Upper lobe of left lung (tissue), 4 donors: ENCODE measurements at regions not wholly inside any gene's neighbourhood (a gene's known extent, or its start where the extent isn't known, plus 50 kb on each side); places are given as distances from the start of the nearest gene placed in this dataset.

ENCODE experiments used
- EP300 ChIP-seq, 4 donors: sonication (generic); formaldehyde crosslinking; IDR thresholded peaks; one replicate each; pipeline ENCODE4 v1.5.1; 2017; ENCODE audit warnings: antibody characterized with exemption in 4 of 4, control low read depth in 2 of 4
- POLR2A ChIP-seq, 4 donors: fragments of 450-650 bp; IDR thresholded peaks; one replicate each; pipeline ENCODE4 v1.5.1; 2016 to 2017; ENCODE audit warnings: antibody characterized with exemption in 4 of 4, mild to moderate bottlenecking in 2 of 4
- POLR2AphosphoS5 ChIP-seq, 2 donors: sonication (generic); formaldehyde crosslinking; IDR thresholded peaks; one replicate each; pipeline ENCODE4 v1.5.1; 2017; ENCODE audit warnings: antibody characterized with exemption in 2 of 2
- TF ChIP-seq, protein P1 (sequence below), 6 experiments: fragments of 450-650 bp in 4 of 6; fragments of 200-600 bp in 2 of 6; sonication (generic) in 2 of 6; IDR thresholded peaks; one replicate each; pipeline ENCODE4 v1.5.1; 2016 to 2019; ENCODE audit warnings: antibody characterized with exemption in 6 of 6

DNA sequence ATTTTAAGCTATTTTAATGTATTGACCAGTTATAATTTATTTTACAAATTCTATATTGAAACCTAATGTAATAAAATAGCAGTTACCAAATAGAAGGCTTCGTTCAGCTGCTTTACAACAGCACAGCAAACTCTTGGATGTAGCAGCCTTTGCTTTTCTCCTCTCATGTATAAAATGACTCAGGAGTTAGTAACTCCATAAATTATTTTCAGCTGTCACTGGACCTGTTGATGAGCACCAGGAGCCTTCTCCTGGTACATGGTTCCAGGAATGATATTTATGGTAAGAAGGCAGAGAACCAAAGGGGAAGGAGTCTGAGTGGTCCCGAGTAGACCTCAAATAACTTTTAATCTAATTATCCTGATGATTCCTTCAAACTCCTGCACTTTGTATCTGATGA, 256.4 kb upstream of the NETO1 start:
- TF ChIP-seq POLR2A (IDR thresholded peaks at IDR 0.05) (no peak), POLR2AphosphoS5 (IDR thresholded peaks at IDR 0.05) (no peak), EP300 (IDR thresholded peaks at IDR 0.05) (no peak)
- TF ChIP-seq, protein P1, sequence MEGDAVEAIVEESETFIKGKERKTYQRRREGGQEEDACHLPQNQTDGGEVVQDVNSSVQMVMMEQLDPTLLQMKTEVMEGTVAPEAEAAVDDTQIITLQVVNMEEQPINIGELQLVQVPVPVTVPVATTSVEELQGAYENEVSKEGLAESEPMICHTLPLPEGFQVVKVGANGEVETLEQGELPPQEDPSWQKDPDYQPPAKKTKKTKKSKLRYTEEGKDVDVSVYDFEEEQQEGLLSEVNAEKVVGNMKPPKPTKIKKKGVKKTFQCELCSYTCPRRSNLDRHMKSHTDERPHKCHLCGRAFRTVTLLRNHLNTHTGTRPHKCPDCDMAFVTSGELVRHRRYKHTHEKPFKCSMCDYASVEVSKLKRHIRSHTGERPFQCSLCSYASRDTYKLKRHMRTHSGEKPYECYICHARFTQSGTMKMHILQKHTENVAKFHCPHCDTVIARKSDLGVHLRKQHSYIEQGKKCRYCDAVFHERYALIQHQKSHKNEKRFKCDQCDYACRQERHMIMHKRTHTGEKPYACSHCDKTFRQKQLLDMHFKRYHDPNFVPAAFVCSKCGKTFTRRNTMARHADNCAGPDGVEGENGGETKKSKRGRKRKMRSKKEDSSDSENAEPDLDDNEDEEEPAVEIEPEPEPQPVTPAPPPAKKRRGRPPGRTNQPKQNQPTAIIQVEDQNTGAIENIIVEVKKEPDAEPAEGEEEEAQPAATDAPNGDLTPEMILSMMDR (IDR thresholded peaks at IDR 0.05): no peak
